ENCODE measurements at regions not wholly inside any gene's neighbourhood (a gene's known extent, or its start where the extent isn't known, plus 50 kb on each side); places are given as distances from the start of the nearest gene placed in this dataset.

GRCh38 chr4:173661001-173661400 lies 131.0 kb upstream of the HAND2 start:
- no peak for DNase-seq (ENCODE audit: low read depth, low spot score)
- H3K4me3 ChIP-seq (ENCODE audit: low read depth, low read length): no peak overlapping the region
- ChIA-PET POLR2A (no interaction called here), CTCF (no interaction called here)
- no peak for TF ChIP-seq CTCF (IDR thresholded peaks at IDR 0.05; ENCODE audit: insufficient read depth, low read length, missing control alignments)

- ChIA-PET CTCF (no interaction called here), POLR2A (no interaction called here)
- DNase-seq (ENCODE audit: low read depth, low spot score): no peak
- no peak overlapping the region for H3K4me3 ChIP-seq (ENCODE audit: low read depth, low read length)
- no peak for TF ChIP-seq CTCF (IDR thresholded peaks at IDR 0.05; ENCODE audit: insufficient read depth, low read length, missing control alignments)
Measured at GRCh38 chr4:173656898-173657297, 126.9 kb upstream of the HAND2 start.

- TF ChIP-seq CTCF (IDR thresholded peaks at IDR 0.05; ENCODE audit: insufficient read depth, low read length, missing control alignments): no peak
- no peak for DNase-seq (ENCODE audit: low read depth, low spot score)
- ChIA-PET CTCF (no interaction called here), POLR2A (no interaction called here)
- H3K4me3 ChIP-seq (ENCODE audit: low read depth, low read length): no peak overlapping the region
Measured at GRCh38 chr4:173652283-173652931, 122.4 kb upstream of the HAND2 start.

GRCh38 chr4:173651651-173652282 lies 121.7 kb upstream of the HAND2 start:
- DNase-seq (ENCODE audit: low read depth, low spot score): no peak

GRCh38 chr4:173647902-173648301 lies 117.9 kb upstream of the HAND2 start:
- DNase-seq (ENCODE audit: low read depth, low spot score): no peak
- no peak for TF ChIP-seq CTCF (IDR thresholded peaks at IDR 0.05; ENCODE audit: insufficient read depth, low read length, missing control alignments)
- ChIA-PET CTCF (no interaction called here), POLR2A (no interaction called here)
- H3K4me3 ChIP-seq (ENCODE audit: low read depth, low read length): no peak overlapping the region

More at GRCh38 chr4:173651651-173652282, 121.7 kb upstream of the HAND2 start:
- CTCF ChIA-PET: no interaction called here
- no peak overlapping the region for H3K4me3 ChIP-seq (ENCODE audit: low read depth, low read length)
- no peak for TF ChIP-seq CTCF (IDR thresholded peaks at IDR 0.05; ENCODE audit: insufficient read depth, low read length, missing control alignments)
- POLR2A ChIA-PET: no interaction called here

GRCh38 chr4:173642509-173642908 lies 112.5 kb upstream of the HAND2 start:
- CTCF ChIA-PET: no interaction called here
- POLR2A ChIA-PET: no interaction called here
- no peak for TF ChIP-seq CTCF (IDR thresholded peaks at IDR 0.05; ENCODE audit: insufficient read depth, low read length, missing control alignments)
- H3K4me3 ChIP-seq (ENCODE audit: low read depth, low read length): no peak overlapping the region
- no peak for DNase-seq (ENCODE audit: low read depth, low spot score)

All from AG04449 (cell line).